HG03039 (cell line): ENCODE measurements at regions not wholly inside any gene's neighbourhood (a gene's known extent, or its start where the extent isn't known, plus 50 kb on each side); places are given as distances from the start of the nearest gene placed in this dataset.

Source experiments
- ATAC-seq: cut with Tn5 transposase; IDR thresholded peaks from one replicate; pipeline ENCODE4 v1.9.1; 2021; ENCODE audit warnings: mild to moderate bottlenecking, moderate library complexity; ENCODE audit not compliant: unreplicated experiment

- no peak for ATAC-seq
Observed at GRCh38 chr3:18648159-18648558, 223.0 kb upstream of the SATB1 start.

- ATAC-seq: no peak
Observed at GRCh38 chr3:18645619-18646018, 220.5 kb upstream of the SATB1 start.

GRCh38 chr3:18643281-18643680, 218.1 kb upstream of the SATB1 start:
- no peak for ATAC-seq

- ATAC-seq: no peak
Observed at GRCh38 chr3:18641916-18642315, 216.8 kb upstream of the SATB1 start.

GRCh38 chr3:18635215-18635614, 210.1 kb upstream of the SATB1 start:
- no peak for ATAC-seq

GRCh38 chr3:18634461-18634860, 209.3 kb upstream of the SATB1 start:
- ATAC-seq: no peak

GRCh38 chr3:18633002-18633401, 207.9 kb upstream of the SATB1 start:
- ATAC-seq: no peak

- ATAC-seq: no peak
Observed at GRCh38 chr3:18630295-18630694, 205.2 kb upstream of the SATB1 start.

- ATAC-seq: no peak
Observed at GRCh38 chr3:18625085-18625484, 199.9 kb upstream of the SATB1 start.

- no peak for ATAC-seq
Observed at GRCh38 chr3:18623220-18623619, 198.1 kb upstream of the SATB1 start.

GRCh38 chr3:18618723-18619122, 193.6 kb upstream of the SATB1 start:
- no peak for ATAC-seq

- no peak for ATAC-seq
Observed at GRCh38 chr3:18611991-18612390, 186.9 kb upstream of the SATB1 start.

- ATAC-seq: no peak
Observed at GRCh38 chr3:18609187-18609586, 184.0 kb upstream of the SATB1 start.

- ATAC-seq: no peak
Observed at GRCh38 chr3:18597919-18598318, 172.8 kb upstream of the SATB1 start.

- ATAC-seq: no peak
Observed at GRCh38 chr3:18593231-18593630, 168.1 kb upstream of the SATB1 start.

- ATAC-seq: no peak
Observed at GRCh38 chr3:18591120-18591519, 166.0 kb upstream of the SATB1 start.

- ATAC-seq: no peak
Observed at GRCh38 chr3:18586076-18586475, 160.9 kb upstream of the SATB1 start.

- no peak for ATAC-seq
Observed at GRCh38 chr3:18585004-18585968, 160.1 kb upstream of the SATB1 start.

GRCh38 chr3:18580268-18580667, 155.1 kb upstream of the SATB1 start:
- no peak for ATAC-seq

GRCh38 chr3:18579661-18580060, 154.5 kb upstream of the SATB1 start:
- ATAC-seq: no peak

- ATAC-seq: no peak
Observed at GRCh38 chr3:18575573-18575972, 150.4 kb upstream of the SATB1 start.

GRCh38 chr3:18572809-18573208, 147.7 kb upstream of the SATB1 start:
- no peak for ATAC-seq

GRCh38 chr3:18567293-18567692, 142.2 kb upstream of the SATB1 start:
- ATAC-seq: no peak
